ENCODE measurements at regions not wholly inside any gene's neighbourhood (a gene's known extent, or its start where the extent isn't known, plus 50 kb on each side); places are given as distances from the start of the nearest gene placed in this dataset.

DNA sequence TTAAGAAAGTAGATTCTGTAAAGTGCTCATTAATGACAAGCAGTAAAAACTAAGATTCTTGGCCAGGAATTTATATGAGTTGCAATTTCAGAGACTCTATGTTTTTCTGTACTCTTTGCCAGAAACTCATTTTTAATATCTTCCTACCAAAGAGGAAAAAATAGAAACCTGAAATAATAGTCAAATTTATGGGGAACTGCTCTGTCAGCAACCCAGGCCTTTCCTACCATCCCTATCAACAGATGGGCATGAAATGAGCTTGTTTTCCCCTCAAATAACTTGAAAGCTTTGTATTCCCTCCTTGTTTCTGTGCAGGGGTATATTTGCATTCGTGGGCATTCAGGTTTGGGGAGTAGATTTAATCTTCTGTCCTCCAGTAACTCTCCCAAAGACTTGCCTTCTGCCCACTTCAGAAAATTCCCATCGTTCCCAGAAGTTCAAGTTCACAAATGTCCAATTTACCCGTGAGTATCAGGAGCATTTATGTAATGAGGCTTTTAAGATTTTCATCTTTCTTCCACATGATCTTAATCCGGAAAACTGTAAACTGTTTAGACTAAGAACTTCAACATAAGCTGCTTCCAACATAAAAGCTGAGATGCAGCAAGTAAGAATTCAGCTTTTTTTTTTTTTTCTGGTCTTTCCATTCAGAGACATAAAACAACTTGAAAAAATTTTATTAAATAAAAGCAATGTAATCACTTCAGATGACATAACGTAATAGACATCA is 363.1 kb downstream of the EFNB2 start:
- Histone ChIP-seq H3K36me3 (ENCODE audit: control insufficient read depth, insufficient read depth, low read length, severe bottlenecking) (no peaks in the 10 kb centered on the region), H3K9ac (ENCODE audit: low read length) (no peak overlapping the region), H3K27me3 (replicated peaks; ENCODE audit: control insufficient read depth, insufficient read depth, low read length) (no peaks in the 10 kb centered on the region), H3K4me1 (ENCODE audit: control insufficient read depth, insufficient read depth, low read length) (peaks cover 7% of the 10 kb centered on the region), H3K9me3 (ENCODE audit: control insufficient read depth, low read length) (no peaks in the 10 kb centered on the region), H3K4me3 (ENCODE audit: low read length) (no peak overlapping the region)
- no peak for DNase-seq (ENCODE audit: low read depth)

GRCh38 chr13:106163426-106163825 is 372.0 kb downstream of the EFNB2 start:
- DNase-seq (ENCODE audit: low read depth): no peak
- H3K4me1 ChIP-seq (ENCODE audit: control insufficient read depth, insufficient read depth, low read length): peaks cover 8% of the 10 kb centered on the region
- H3K36me3 ChIP-seq (ENCODE audit: control insufficient read depth, insufficient read depth, low read length, severe bottlenecking): no peaks in the 10 kb centered on the region
- no peak overlapping the region for H3K9ac ChIP-seq (ENCODE audit: low read length)
- H3K9me3 ChIP-seq (ENCODE audit: control insufficient read depth, low read length): no peaks in the 10 kb centered on the region
- H3K27me3 ChIP-seq (replicated peaks; ENCODE audit: control insufficient read depth, insufficient read depth, low read length): no peaks in the 10 kb centered on the region
- H3K4me3 ChIP-seq (ENCODE audit: low read length): no peak overlapping the region

DNA sequence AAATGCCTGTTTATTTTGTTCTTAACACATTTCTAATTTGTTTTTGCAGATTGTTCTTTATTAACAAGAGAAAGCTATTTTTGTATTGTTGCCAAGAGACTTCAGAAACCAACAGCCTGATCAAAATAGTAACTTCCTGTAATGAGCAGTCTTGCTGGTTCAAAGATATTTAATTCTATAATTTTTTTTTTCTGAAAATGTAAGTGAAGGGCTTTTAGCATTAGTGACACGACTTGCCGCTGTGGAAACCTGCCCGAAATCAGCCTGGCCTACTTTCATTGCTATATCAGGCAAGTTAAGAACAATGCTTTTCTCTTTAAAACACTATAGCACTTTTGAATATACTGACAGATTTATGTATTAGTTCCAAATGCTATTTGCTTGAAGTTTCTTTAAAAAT is 374.3 kb downstream of the EFNB2 start:
- no peaks in the 10 kb centered on the region for H3K27me3 ChIP-seq (replicated peaks; ENCODE audit: control insufficient read depth, insufficient read depth, low read length)
- DNase-seq (ENCODE audit: low read depth): no peak
- H3K9ac ChIP-seq (ENCODE audit: low read length): no peak overlapping the region
- H3K4me1 ChIP-seq (ENCODE audit: control insufficient read depth, insufficient read depth, low read length): peaks cover 13% of the 10 kb centered on the region
- no peaks in the 10 kb centered on the region for H3K9me3 ChIP-seq (ENCODE audit: control insufficient read depth, low read length)
- no peaks in the 10 kb centered on the region for H3K36me3 ChIP-seq (ENCODE audit: control insufficient read depth, insufficient read depth, low read length, severe bottlenecking)
- H3K4me3 ChIP-seq (ENCODE audit: low read length): no peak overlapping the region

- H3K9ac ChIP-seq (ENCODE audit: low read length): no peak overlapping the region
- DNase-seq (ENCODE audit: low read depth): no peak
- peaks cover 18% of the 10 kb centered on the region for H3K4me1 ChIP-seq (ENCODE audit: control insufficient read depth, insufficient read depth, low read length)
- H3K27me3 ChIP-seq (replicated peaks; ENCODE audit: control insufficient read depth, insufficient read depth, low read length): no peaks in the 10 kb centered on the region
- no peaks in the 10 kb centered on the region for H3K9me3 ChIP-seq (ENCODE audit: control insufficient read depth, low read length)
- no peaks in the 10 kb centered on the region for H3K36me3 ChIP-seq (ENCODE audit: control insufficient read depth, insufficient read depth, low read length, severe bottlenecking)
- H3K4me3 ChIP-seq (ENCODE audit: low read length): no peak overlapping the region
Observed at GRCh38 chr13:106159295-106160195, 375.9 kb downstream of the EFNB2 start.

DNA sequence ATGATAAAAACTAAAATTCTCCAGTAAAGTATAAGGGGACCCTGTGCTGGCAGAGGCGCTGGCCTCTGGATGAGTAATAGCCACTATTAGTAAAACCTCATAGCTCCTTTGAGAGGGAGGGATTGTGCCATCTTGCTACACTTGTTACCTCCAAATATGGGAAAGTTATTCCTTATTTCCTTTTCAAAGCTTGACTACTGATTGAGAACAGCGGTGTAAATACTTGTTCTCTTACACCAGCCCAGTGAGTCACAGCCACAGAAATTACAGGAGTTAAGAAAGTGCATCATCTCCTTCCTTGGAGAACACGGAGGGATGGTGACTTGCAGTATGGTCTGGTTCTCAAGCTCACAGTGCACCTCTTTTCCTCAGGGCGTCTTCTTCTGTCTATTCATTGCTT is 379.0 kb downstream of the EFNB2 start:
- Histone ChIP-seq H3K27me3 (replicated peaks; ENCODE audit: control insufficient read depth, insufficient read depth, low read length) (no peaks in the 10 kb centered on the region), H3K9me3 (ENCODE audit: control insufficient read depth, low read length) (no peaks in the 10 kb centered on the region), H3K36me3 (ENCODE audit: control insufficient read depth, insufficient read depth, low read length, severe bottlenecking) (no peaks in the 10 kb centered on the region), H3K4me3 (ENCODE audit: low read length) (no peak overlapping the region), H3K4me1 (ENCODE audit: control insufficient read depth, insufficient read depth, low read length) (peaks cover 22% of the 10 kb centered on the region), H3K9ac (ENCODE audit: low read length) (no peak overlapping the region)
- peak; percentile 89 for DNase-seq (ENCODE audit: low read depth)

GRCh38 chr13:106155411-106155810 is 380.1 kb downstream of the EFNB2 start:
- peaks cover 20% of the 10 kb centered on the region for H3K4me1 ChIP-seq (ENCODE audit: control insufficient read depth, insufficient read depth, low read length)
- no peak overlapping the region for H3K9ac ChIP-seq (ENCODE audit: low read length)
- no peaks in the 10 kb centered on the region for H3K36me3 ChIP-seq (ENCODE audit: control insufficient read depth, insufficient read depth, low read length, severe bottlenecking)
- DNase-seq (ENCODE audit: low read depth): no peak
- no peaks in the 10 kb centered on the region for H3K9me3 ChIP-seq (ENCODE audit: control insufficient read depth, low read length)
- H3K27me3 ChIP-seq (replicated peaks; ENCODE audit: control insufficient read depth, insufficient read depth, low read length): no peaks in the 10 kb centered on the region
- no peak overlapping the region for H3K4me3 ChIP-seq (ENCODE audit: low read length)

DNA sequence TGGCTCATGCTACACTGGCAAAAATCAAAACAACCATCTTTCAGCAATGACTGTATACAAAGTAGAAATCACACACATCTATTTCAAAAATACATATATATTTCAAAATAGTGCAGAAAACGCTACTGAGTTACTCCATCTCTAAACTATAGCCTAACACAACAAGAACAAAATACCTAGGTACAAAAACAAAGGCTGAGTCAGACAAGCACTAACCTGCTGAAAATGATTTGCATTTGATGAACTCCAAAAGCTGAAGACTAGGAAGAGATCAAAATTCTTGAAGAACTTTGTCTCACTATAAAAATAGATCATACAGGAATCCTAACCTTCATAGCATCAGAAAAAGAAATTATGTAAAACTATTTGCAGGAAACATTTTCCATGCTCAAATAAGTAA is 381.6 kb downstream of the EFNB2 start:
- H3K4me1 ChIP-seq (ENCODE audit: control insufficient read depth, insufficient read depth, low read length): peaks cover 20% of the 10 kb centered on the region

GRCh38 chr13:106153041-106153440 is 382.4 kb downstream of the EFNB2 start:
- Histone ChIP-seq H3K9me3 (ENCODE audit: control insufficient read depth, low read length) (no peaks in the 10 kb centered on the region), H3K9ac (ENCODE audit: low read length) (no peak overlapping the region), H3K4me1 (ENCODE audit: control insufficient read depth, insufficient read depth, low read length) (peaks cover 20% of the 10 kb centered on the region), H3K36me3 (ENCODE audit: control insufficient read depth, insufficient read depth, low read length, severe bottlenecking) (no peaks in the 10 kb centered on the region), H3K4me3 (ENCODE audit: low read length) (no peak overlapping the region), H3K27me3 (replicated peaks; ENCODE audit: control insufficient read depth, insufficient read depth, low read length) (no peaks in the 10 kb centered on the region)
- DNase-seq (ENCODE audit: low read depth): no peak

More for the DNA sequence above, 381.6 kb downstream of the EFNB2 start:
- H3K9me3 ChIP-seq (ENCODE audit: control insufficient read depth, low read length): no peaks in the 10 kb centered on the region
- H3K36me3 ChIP-seq (ENCODE audit: control insufficient read depth, insufficient read depth, low read length, severe bottlenecking): no peaks in the 10 kb centered on the region
- H3K4me3 ChIP-seq (ENCODE audit: low read length): no peak overlapping the region
- no peak for DNase-seq (ENCODE audit: low read depth)
- H3K27me3 ChIP-seq (replicated peaks; ENCODE audit: control insufficient read depth, insufficient read depth, low read length): no peaks in the 10 kb centered on the region
- H3K9ac ChIP-seq (ENCODE audit: low read length): no peak overlapping the region

DNA sequence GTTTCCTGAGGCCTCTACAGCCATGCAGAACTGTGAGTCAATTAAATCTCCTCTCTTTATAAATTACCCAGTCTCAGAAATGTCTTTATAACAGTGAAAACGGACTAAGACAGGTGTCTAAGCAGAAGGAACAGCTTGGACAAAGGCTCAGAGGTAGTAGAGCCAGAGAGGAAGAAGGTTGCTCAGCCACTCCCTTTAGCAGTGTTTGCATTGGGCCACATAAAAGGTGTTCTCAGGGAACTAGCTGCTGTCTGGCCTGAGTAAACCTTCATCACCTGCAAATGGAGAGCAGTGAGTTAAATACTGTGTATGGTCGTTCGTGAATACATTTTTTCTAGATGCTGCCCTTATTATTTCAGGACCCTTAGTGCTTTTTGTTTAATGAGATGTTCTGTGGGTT is 383.4 kb downstream of the EFNB2 start:
- DNase-seq (ENCODE audit: low read depth): no peak

GRCh38 chr13:106151056-106151699 is 384.3 kb downstream of the EFNB2 start:
- DNase-seq (ENCODE audit: low read depth): peak; percentile 81
- Histone ChIP-seq H3K4me3 (ENCODE audit: low read length) (no peak overlapping the region), H3K9ac (ENCODE audit: low read length) (no peak overlapping the region), H3K27me3 (replicated peaks; ENCODE audit: control insufficient read depth, insufficient read depth, low read length) (no peaks in the 10 kb centered on the region), H3K4me1 (ENCODE audit: control insufficient read depth, insufficient read depth, low read length) (peaks cover 16% of the 10 kb centered on the region), H3K36me3 (ENCODE audit: control insufficient read depth, insufficient read depth, low read length, severe bottlenecking) (no peaks in the 10 kb centered on the region), H3K9me3 (ENCODE audit: control insufficient read depth, low read length) (no peaks in the 10 kb centered on the region)

More for the DNA sequence above, 383.4 kb downstream of the EFNB2 start:
- no peaks in the 10 kb centered on the region for H3K27me3 ChIP-seq (replicated peaks; ENCODE audit: control insufficient read depth, insufficient read depth, low read length)
- no peak overlapping the region for H3K4me3 ChIP-seq (ENCODE audit: low read length)
- no peaks in the 10 kb centered on the region for H3K36me3 ChIP-seq (ENCODE audit: control insufficient read depth, insufficient read depth, low read length, severe bottlenecking)
- H3K4me1 ChIP-seq (ENCODE audit: control insufficient read depth, insufficient read depth, low read length): peaks cover 20% of the 10 kb centered on the region
- no peak overlapping the region for H3K9ac ChIP-seq (ENCODE audit: low read length)
- H3K9me3 ChIP-seq (ENCODE audit: control insufficient read depth, low read length): no peaks in the 10 kb centered on the region

Data from adipocyte (in vitro differentiated cells).